PC-3 (cell line): ENCODE measurements at regions not wholly inside any gene's neighbourhood (a gene's known extent, or its start where the extent isn't known, plus 50 kb on each side); places are given as distances from the start of the nearest gene placed in this dataset.

Experiments used
- ATAC-seq: fragments of 200-7000 bp; cut with Tn5 transposase; 2 replicates; pipeline ENCODE4 v1.9.1; 2020; ENCODE audit warnings: mild to moderate bottlenecking, moderate library complexity
- BruUV-seq: library from RNA; stranded (reverse); fragments of 400-500 nt; replicated peaks from 2 replicates; lab custom pipeline; 2021; lab: Mats Ljungman, UMichigan
- CTCF ChIA-PET: fragments of 300-600 bp; sonication (Branson Sonifier 250); formaldehyde crosslinking; loops from one replicate; lab custom pipeline; 2022; ENCODE audit warnings: antibody characterized with exemption; lab: Charles Lee
- POLR2A ChIA-PET: fragments of 300-600 bp; sonication (Branson Sonifier 250); formaldehyde crosslinking; loops from one replicate; lab custom pipeline; 2022; ENCODE audit warnings: antibody characterized with exemption; ENCODE audit not compliant: unreplicated experiment; lab: Charles Lee
- DNase-seq: peaks from one replicate; pipeline ENCODE4 v3.0.0-alpha.2; 2015
- H2AFZ ChIP-seq: fragments of 300-600 bp; sonication (generic); 2 replicates; pipeline ENCODE4 v1.6.0; 2016; ENCODE audit warnings: antibody characterized with exemption, low read length
- H3F3A ChIP-seq: fragments of 300-600 bp; sonication (generic); one replicate; pipeline ENCODE4 v1.6.0; 2017; ENCODE audit warnings: antibody characterized with exemption, low read length, control low read depth, mild to moderate bottlenecking; ENCODE audit not compliant: unreplicated experiment
- H3K27ac ChIP-seq: fragments of 300-600 bp; sonication (generic); 2 replicates; pipeline ENCODE4 v1.5.1; 2016; ENCODE audit warnings: mild to moderate bottlenecking, low read length
- H3K27me3 ChIP-seq: fragments of 300-600 bp; sonication (generic); 2 replicates; pipeline ENCODE4 v1.6.1; 2016; ENCODE audit warnings: low read length, mixed read lengths
- H3K36me3 ChIP-seq: fragments of 300-600 bp; sonication (generic); 2 replicates; pipeline ENCODE4 v1.6.1; 2016; ENCODE audit warnings: low read depth, mixed run types, low read length, mixed read lengths
- H3K4me1 ChIP-seq: fragments of 300-600 bp; sonication (generic); 2 replicates; pipeline ENCODE4 v1.5.1; 2016; ENCODE audit warnings: low read length; ENCODE audit not compliant: insufficient read depth
- H3K4me2 ChIP-seq: fragments of 300-600 bp; sonication (generic); 2 replicates; pipeline ENCODE4 v1.6.0; 2016; ENCODE audit warnings: low read length
- H3K4me3 ChIP-seq: fragments of 300-600 bp; sonication (generic); 2 replicates; pipeline ENCODE4 v1.5.1; 2016; ENCODE audit warnings: mild to moderate bottlenecking, low read length, mixed read lengths
- H3K79me2 ChIP-seq: fragments of 300-600 bp; sonication (generic); 2 replicates; pipeline ENCODE4 v1.6.1; 2017; ENCODE audit warnings: low read length, mixed read lengths
- H3K9ac ChIP-seq: fragments of 300-600 bp; sonication (generic); 2 replicates; pipeline ENCODE4 v1.6.0; 2016; ENCODE audit warnings: mild to moderate bottlenecking, low read length
- H3K9me2 ChIP-seq: fragments of 300-600 bp; sonication (generic); replicated peaks from 2 replicates; pipeline ENCODE4 v1.6.1; 2016; ENCODE audit warnings: mixed run types, low read length, mixed read lengths
- H3K9me3 ChIP-seq: fragments of 300-600 bp; sonication (generic); 2 replicates; pipeline ENCODE4 v1.6.1; 2016; ENCODE audit warnings: low read length, mixed read lengths
- H4K20me1 ChIP-seq: fragments of 300-600 bp; sonication (generic); 2 replicates; pipeline ENCODE4 v1.6.1; 2016; ENCODE audit warnings: low read length, mixed read lengths
- CTCF ChIP-seq: fragments of 300-600 bp; sonication (generic); conservative IDR thresholded peaks from 2 replicates; pipeline ENCODE4 v1.5.1; 2017; ENCODE audit warnings: antibody characterized with exemption, low read depth, mild to moderate bottlenecking, low read length
- EZH2 ChIP-seq: fragments of 300-600 bp; sonication (generic); IDR thresholded peaks from one replicate; pipeline ENCODE4 v1.6.1; 2017; ENCODE audit warnings: antibody characterized with exemption, mild to moderate bottlenecking, low read length; ENCODE audit not compliant: unreplicated experiment
- EZH2phosphoT487 ChIP-seq: fragments of 300-600 bp; sonication (generic); IDR thresholded peaks from 2 replicates; pipeline ENCODE4 v1.6.1; 2018; ENCODE audit warnings: mild to moderate bottlenecking, antibody characterized with exemption, low read length, borderline replicate concordance
- intact Hi-C: fragments of 100-400 bp; cut with micrococcal nuclease; formaldehyde crosslinking; loops from 2 replicates; pipeline ENCODE4 v1.9.0; 2023

GRCh38 chr2:163822033-163822432 lies 86.2 kb upstream of the FIGN start:
- H3K79me2 ChIP-seq = no peaks in the 10 kb centered on the region
- H3K4me3 ChIP-seq = no peak overlapping the region
- no TSS peak for BruUV-seq
- no peaks in the 10 kb centered on the region for H3K4me1 ChIP-seq
- H3K27me3 ChIP-seq = no peaks in the 10 kb centered on the region
- H3K36me3 ChIP-seq = no peaks in the 10 kb centered on the region
- no peaks in the 10 kb centered on the region for H3F3A ChIP-seq
- no peaks in the 10 kb centered on the region; the same call in 1 of the 2 replicates for H3K9me2 ChIP-seq
- no peaks in the 10 kb centered on the region for H4K20me1 ChIP-seq
- no peaks in the 10 kb centered on the region for H3K9me3 ChIP-seq
- TF ChIP-seq CTCF (no peak), EZH2phosphoT487 (no peak), EZH2 (no peak)
- no peak overlapping the region for H3K4me2 ChIP-seq
- no peak overlapping the region for H3K27ac ChIP-seq
- DNase-seq = no peak
- CTCF ChIA-PET = no interaction called here
- ATAC-seq = no peak
- intact Hi-C loops = no loop called here
- no peak overlapping the region for H2AFZ ChIP-seq
- POLR2A ChIA-PET = no interaction called here
- no peak overlapping the region for H3K9ac ChIP-seq

- no peak overlapping the region for H3K4me3 ChIP-seq
- no peaks in the 10 kb centered on the region for H3K9me2 ChIP-seq
- H3K27ac ChIP-seq = no peak overlapping the region
- H3K4me1 ChIP-seq = no peaks in the 10 kb centered on the region
- H3K79me2 ChIP-seq = no peaks in the 10 kb centered on the region
- DNase-seq = no peak
- TF ChIP-seq CTCF (no peak), EZH2phosphoT487 (no peak), EZH2 (no peak)
- no peak for ATAC-seq
- CTCF ChIA-PET = no interaction called here
- H3K36me3 ChIP-seq = no peaks in the 10 kb centered on the region
- POLR2A ChIA-PET = no interaction called here
- no peak overlapping the region for H3K9ac ChIP-seq
- H3K27me3 ChIP-seq = no peaks in the 10 kb centered on the region
- BruUV-seq = no TSS peak
- H2AFZ ChIP-seq = no peak overlapping the region
- H4K20me1 ChIP-seq = no peaks in the 10 kb centered on the region
- no peak overlapping the region for H3K4me2 ChIP-seq
- no peaks in the 10 kb centered on the region for H3K9me3 ChIP-seq
- intact Hi-C loops = no loop called here
- no peaks in the 10 kb centered on the region for H3F3A ChIP-seq
Measured at GRCh38 chr2:163812926-163813520, 77.2 kb upstream of the FIGN start.

- Histone ChIP-seq H2AFZ (no peak overlapping the region), H3K4me1 (no peaks in the 10 kb centered on the region), H3K4me3 (no peak overlapping the region), H3K9ac (no peak overlapping the region), H3K9me3 (no peaks in the 10 kb centered on the region), H3K27me3 (no peaks in the 10 kb centered on the region), H3F3A (no peaks in the 10 kb centered on the region), H4K20me1 (no peaks in the 10 kb centered on the region), H3K36me3 (no peaks in the 10 kb centered on the region), H3K79me2 (no peaks in the 10 kb centered on the region), H3K4me2 (no peak overlapping the region), H3K9me2 (no peaks in the 10 kb centered on the region), H3K27ac (no peak overlapping the region)
- ATAC-seq (no peak), DNase-seq (no peak)
- CTCF ChIA-PET = no interaction called here
- TF ChIP-seq EZH2 (no peak), EZH2phosphoT487 (no peak), CTCF (no peak)
- POLR2A ChIA-PET = no interaction called here
- intact Hi-C loops = no loop called here
- BruUV-seq = no TSS peak
Measured at GRCh38 chr2:163808406-163808805, 72.6 kb upstream of the FIGN start.
